HL-60 (cell line): ENCODE measurements at regions not wholly inside any gene's neighbourhood (a gene's known extent, or its start where the extent isn't known, plus 50 kb on each side); places are given as distances from the start of the nearest gene placed in this dataset.

Experiments used
- DNase-seq, 2 experiments: peaks; one replicate each; pipeline ENCODE4 v3.0.0-alpha.2; 2010 to 2020; ENCODE audit warnings: low read depth in 1 of 2, low spot score in 1 of 2
- H3K27ac ChIP-seq: fragments of 250-450 bp; sonication (Bioruptor Pico); replicated peaks from 2 replicates; pipeline ENCODE4 v1.5.1; 2020; ENCODE audit warnings: mild to moderate bottlenecking, moderate library complexity
- H3K27me3 ChIP-seq: fragments of 250-450 bp; sonication (Bioruptor Pico); 2 replicates; pipeline ENCODE4 v1.5.1; 2021; ENCODE audit warnings: mild to moderate bottlenecking, moderate library complexity; ENCODE audit not compliant: insufficient read depth, poor library complexity, severe bottlenecking
- H3K4me3 ChIP-seq: replicated peaks from 2 replicates; pipeline ENCODE4 v1.5.1; 2011; ENCODE audit warnings: mild to moderate bottlenecking, control low read depth, low read length; ENCODE audit not compliant: insufficient read depth
- CTCF ChIP-seq: IDR thresholded peaks from one replicate; pipeline ENCODE4 v1.5.1; 2011; ENCODE audit warnings: low read length, control low read depth, inconsistent platforms; ENCODE audit not compliant: insufficient read depth
- GABPA ChIP-seq: IDR thresholded peaks from 2 replicates; pipeline ENCODE4 v1.6.1; 2012; ENCODE audit warnings: low read depth
- POLR2AphosphoS5 ChIP-seq: IDR thresholded peaks from 2 replicates; pipeline ENCODE4 v1.6.1; 2012; ENCODE audit warnings: low read depth
- REST ChIP-seq: IDR thresholded peaks from 2 replicates; pipeline ENCODE4 v1.6.1; 2012; ENCODE audit warnings: low read depth; ENCODE audit not compliant: insufficient replicate concordance
- SPI1 ChIP-seq: IDR thresholded peaks from 2 replicates; pipeline ENCODE4 v1.6.1; 2012; ENCODE audit warnings: low read depth, mild to moderate bottlenecking, borderline replicate concordance

GRCh38 chr17:72188801-72189200 lies 68.0 kb downstream of the SOX9 start:
- no peak overlapping the region for H3K4me3 ChIP-seq
- TF ChIP-seq CTCF = no peak
- no peak for TF ChIP-seq SPI1
- TF ChIP-seq REST = no peak
- TF ChIP-seq POLR2AphosphoS5 = no peak
- TF ChIP-seq GABPA = no peak
- no peak overlapping the region for H3K27ac ChIP-seq
- H3K27me3 ChIP-seq = no peaks in the 10 kb centered on the region
- DNase-seq = no peak

- no peak for TF ChIP-seq POLR2AphosphoS5
- TF ChIP-seq CTCF = no peak
- no peaks in the 10 kb centered on the region for H3K27me3 ChIP-seq
- no peak overlapping the region for H3K27ac ChIP-seq
- DNase-seq = no peak
- H3K4me3 ChIP-seq = no peak overlapping the region
Observed at GRCh38 chr17:72189768-72190593, 69.2 kb downstream of the SOX9 start.

GRCh38 chr17:72191356-72191755 lies 70.5 kb downstream of the SOX9 start:
- TF ChIP-seq GABPA (no peak), CTCF (no peak), POLR2AphosphoS5 (no peak), REST (no peak), SPI1 (no peak)
- no peak overlapping the region for H3K27ac ChIP-seq
- H3K4me3 ChIP-seq = no peak overlapping the region
- no peak for DNase-seq
- no peaks in the 10 kb centered on the region for H3K27me3 ChIP-seq
